D721Med (cell line): ENCODE measurements at regions not wholly inside any gene's neighbourhood (a gene's known extent, or its start where the extent isn't known, plus 50 kb on each side); places are given as distances from the start of the nearest gene placed in this dataset.
"Not testable (repeated sequence)": the region's sequence is repeated elsewhere in the genome, so short reads cannot be mapped to it uniquely, and the experiment has no call there.

Source experiments
- DNase-seq: peaks from one replicate; pipeline ENCODE4 v3.0.0; 2011; ENCODE audit warnings: low spot score; ENCODE audit not compliant: insufficient read length
- FAIRE-seq: peaks from 2 replicates; lab custom pipeline; 2011; peaks lifted over from hg19 to GRCh38; lab: Jason Lieb, UNC
- CTCF ChIP-seq: IDR thresholded peaks from 2 replicates; pipeline ENCODE4 v1.5.1; 2012; ENCODE audit warnings: mild to moderate bottlenecking, control low read depth; ENCODE audit not compliant: insufficient read depth; ENCODE audit errors: missing control alignments

- TF ChIP-seq CTCF, result no peak
- FAIRE-seq, result no peak
- DNase-seq, result no peak
Measured at GRCh38 chr2:64742678-64743077, 89.0 kb upstream of the SERTAD2 start.

- FAIRE-seq, result no peak
- no peak for DNase-seq
- TF ChIP-seq CTCF, result no peak
Measured at GRCh38 chr2:64743739-64744330, 90.1 kb upstream of the SERTAD2 start.

GRCh38 chr2:64745562-64745961 is 91.8 kb upstream of the SERTAD2 start:
- no peak for TF ChIP-seq CTCF
- DNase-seq, result no peak
- no peak for FAIRE-seq

- not testable (repeated sequence) for DNase-seq, FAIRE-seq
Measured at GRCh38 chr2:64747690-64748091, 94.0 kb upstream of the SERTAD2 start.

- no peak for TF ChIP-seq CTCF
- FAIRE-seq, result no peak
Measured at GRCh38 chr2:64748147-64748546, 94.4 kb upstream of the SERTAD2 start.

GRCh38 chr2:64748561-64748960 is 94.8 kb upstream of the SERTAD2 start:
- no peak for TF ChIP-seq CTCF
- FAIRE-seq, result no peak
- DNase-seq, result no peak

More at GRCh38 chr2:64748147-64748546, 94.4 kb upstream of the SERTAD2 start:
- DNase-seq, result no peak

- no peak for FAIRE-seq
- no peak for DNase-seq
- TF ChIP-seq CTCF, result no peak
Measured at GRCh38 chr2:64749446-64749845, 95.7 kb upstream of the SERTAD2 start.
